ENCODE measurements at regions not wholly inside any gene's neighbourhood (a gene's known extent, or its start where the extent isn't known, plus 50 kb on each side); places are given as distances from the start of the nearest gene placed in this dataset.

GRCh38 chr20:52444455-52444854, 252.9 kb upstream of the ZFP64 start:
- Histone ChIP-seq H3K27me3 (ENCODE audit: control insufficient read depth in 1 of 2, insufficient read depth in 2 of 2, low read length in 2 of 2) (no peaks in the 10 kb centered on the region), H3K4me3 (ENCODE audit: low read length in 2 of 2) (no peak overlapping the region), H3K9ac (ENCODE audit: low read length in 2 of 2) (no peak overlapping the region), H3K9me3 (ENCODE audit: control insufficient read depth in 2 of 2, low read length in 2 of 2) (no peaks in the 10 kb centered on the region), H3K36me3 (ENCODE audit: control insufficient read depth in 2 of 2, insufficient read depth in 2 of 2, low read length in 2 of 2) (no peaks in the 10 kb centered on the region), H3K27ac (ENCODE audit: low read length) (no peak overlapping the region), H3K4me1 (ENCODE audit: control insufficient read depth, insufficient read depth, low read length) (no peaks in the 10 kb centered on the region)

GRCh38 chr20:52443874-52444273, 252.3 kb upstream of the ZFP64 start:
- Histone ChIP-seq H3K36me3 (ENCODE audit: control insufficient read depth in 2 of 2, insufficient read depth in 2 of 2, low read length in 2 of 2) (no peaks in the 10 kb centered on the region), H3K9ac (ENCODE audit: low read length in 2 of 2) (no peak overlapping the region), H3K9me3 (ENCODE audit: control insufficient read depth in 2 of 2, low read length in 2 of 2) (no peaks in the 10 kb centered on the region), H3K4me3 (ENCODE audit: low read length in 2 of 2) (no peak overlapping the region), H3K4me1 (ENCODE audit: control insufficient read depth, insufficient read depth, low read length) (no peaks in the 10 kb centered on the region), H3K27ac (ENCODE audit: low read length) (no peak overlapping the region), H3K27me3 (ENCODE audit: control insufficient read depth in 1 of 2, insufficient read depth in 2 of 2, low read length in 2 of 2) (no peaks in the 10 kb centered on the region)

- Histone ChIP-seq H3K27me3 (ENCODE audit: control insufficient read depth in 1 of 2, insufficient read depth in 2 of 2, low read length in 2 of 2) (no peaks in the 10 kb centered on the region), H3K36me3 (ENCODE audit: control insufficient read depth in 2 of 2, insufficient read depth in 2 of 2, low read length in 2 of 2) (no peaks in the 10 kb centered on the region), H3K9me3 (ENCODE audit: control insufficient read depth in 2 of 2, low read length in 2 of 2) (peaks cover 3 to 5% of the 10 kb centered on the region in 2 donors), H3K4me1 (ENCODE audit: control insufficient read depth, insufficient read depth, low read length) (no peaks in the 10 kb centered on the region), H3K27ac (ENCODE audit: low read length) (no peak overlapping the region), H3K4me3 (ENCODE audit: low read length in 2 of 2) (no peak overlapping the region), H3K9ac (ENCODE audit: low read length in 2 of 2) (no peak overlapping the region)
Measured at GRCh38 chr20:52441710-52442109, 250.1 kb upstream of the ZFP64 start.

GRCh38 chr20:52439375-52439774, 247.8 kb upstream of the ZFP64 start:
- no peaks in the 10 kb centered on the region for H3K27me3 ChIP-seq (ENCODE audit: control insufficient read depth in 1 of 2, insufficient read depth in 2 of 2, low read length in 2 of 2)
- no peaks in the 10 kb centered on the region for H3K36me3 ChIP-seq (ENCODE audit: control insufficient read depth in 2 of 2, insufficient read depth in 2 of 2, low read length in 2 of 2)
- H3K27ac ChIP-seq (ENCODE audit: low read length), result no peak overlapping the region
- no peak overlapping the region for H3K9ac ChIP-seq (ENCODE audit: low read length in 2 of 2)
- no peaks in the 10 kb centered on the region for H3K4me1 ChIP-seq (ENCODE audit: control insufficient read depth, insufficient read depth, low read length)
- no peak overlapping the region for H3K4me3 ChIP-seq (ENCODE audit: low read length in 2 of 2)
- H3K9me3 ChIP-seq (ENCODE audit: control insufficient read depth in 2 of 2, low read length in 2 of 2), result peaks cover 3 to 5% of the 10 kb centered on the region in 2 donors

- Histone ChIP-seq H3K9me3 (ENCODE audit: control insufficient read depth in 2 of 2, low read length in 2 of 2) (peaks cover 3 to 5% of the 10 kb centered on the region in 2 donors), H3K36me3 (ENCODE audit: control insufficient read depth in 2 of 2, insufficient read depth in 2 of 2, low read length in 2 of 2) (no peaks in the 10 kb centered on the region), H3K9ac (ENCODE audit: low read length in 2 of 2) (no peak overlapping the region), H3K27me3 (ENCODE audit: control insufficient read depth in 1 of 2, insufficient read depth in 2 of 2, low read length in 2 of 2) (no peaks in the 10 kb centered on the region), H3K27ac (ENCODE audit: low read length) (no peak overlapping the region), H3K4me3 (ENCODE audit: low read length in 2 of 2) (no peak overlapping the region), H3K4me1 (ENCODE audit: control insufficient read depth, insufficient read depth, low read length) (no peaks in the 10 kb centered on the region)
Measured at GRCh38 chr20:52438326-52438963, 246.9 kb upstream of the ZFP64 start.

GRCh38 chr20:52434453-52434852, 242.9 kb upstream of the ZFP64 start:
- Histone ChIP-seq H3K27ac (ENCODE audit: low read length) (no peak overlapping the region), H3K4me3 (ENCODE audit: low read length in 2 of 2) (no peak overlapping the region), H3K9me3 (ENCODE audit: control insufficient read depth in 2 of 2, low read length in 2 of 2) (peaks cover 5 to 6% of the 10 kb centered on the region in 2 donors), H3K27me3 (ENCODE audit: control insufficient read depth in 1 of 2, insufficient read depth in 2 of 2, low read length in 2 of 2) (no peaks in the 10 kb centered on the region), H3K36me3 (ENCODE audit: control insufficient read depth in 2 of 2, insufficient read depth in 2 of 2, low read length in 2 of 2) (no peaks in the 10 kb centered on the region), H3K4me1 (ENCODE audit: control insufficient read depth, insufficient read depth, low read length) (no peaks in the 10 kb centered on the region), H3K9ac (ENCODE audit: low read length in 2 of 2) (no peak overlapping the region)

GRCh38 chr20:52434041-52434425, 242.5 kb upstream of the ZFP64 start:
- H3K36me3 ChIP-seq (ENCODE audit: control insufficient read depth in 2 of 2, insufficient read depth in 2 of 2, low read length in 2 of 2), result no peaks in the 10 kb centered on the region
- H3K27me3 ChIP-seq (ENCODE audit: control insufficient read depth in 1 of 2, insufficient read depth in 2 of 2, low read length in 2 of 2), result no peaks in the 10 kb centered on the region
- H3K9ac ChIP-seq (ENCODE audit: low read length in 2 of 2), result no peak overlapping the region
- H3K4me3 ChIP-seq (ENCODE audit: low read length in 2 of 2), result no peak overlapping the region
- H3K4me1 ChIP-seq (ENCODE audit: control insufficient read depth, insufficient read depth, low read length), result no peaks in the 10 kb centered on the region
- H3K9me3 ChIP-seq (ENCODE audit: control insufficient read depth in 2 of 2, low read length in 2 of 2), result peaks cover 5 to 6% of the 10 kb centered on the region in 2 donors
- H3K27ac ChIP-seq (ENCODE audit: low read length), result no peak overlapping the region

- Histone ChIP-seq H3K4me3 (ENCODE audit: low read length in 2 of 2) (no peak overlapping the region), H3K36me3 (ENCODE audit: control insufficient read depth in 2 of 2, insufficient read depth in 2 of 2, low read length in 2 of 2) (no peaks in the 10 kb centered on the region), H3K27ac (ENCODE audit: low read length) (no peak overlapping the region), H3K9me3 (ENCODE audit: control insufficient read depth in 2 of 2, low read length in 2 of 2) (peaks cover 5 to 6% of the 10 kb centered on the region in 2 donors), H3K4me1 (ENCODE audit: control insufficient read depth, insufficient read depth, low read length) (no peaks in the 10 kb centered on the region), H3K9ac (ENCODE audit: low read length in 2 of 2) (no peak overlapping the region), H3K27me3 (ENCODE audit: control insufficient read depth in 1 of 2, insufficient read depth in 2 of 2, low read length in 2 of 2) (no peaks in the 10 kb centered on the region)
Measured at GRCh38 chr20:52433326-52434040, 241.9 kb upstream of the ZFP64 start.

GRCh38 chr20:52432740-52433139, 241.2 kb upstream of the ZFP64 start:
- Histone ChIP-seq H3K4me3 (ENCODE audit: low read length in 2 of 2) (no peak overlapping the region), H3K9me3 (ENCODE audit: control insufficient read depth in 2 of 2, low read length in 2 of 2) (peaks cover 5 to 6% of the 10 kb centered on the region in 2 donors), H3K27ac (ENCODE audit: low read length) (no peak overlapping the region), H3K36me3 (ENCODE audit: control insufficient read depth in 2 of 2, insufficient read depth in 2 of 2, low read length in 2 of 2) (no peaks in the 10 kb centered on the region), H3K9ac (ENCODE audit: low read length in 2 of 2) (no peak overlapping the region), H3K4me1 (ENCODE audit: control insufficient read depth, insufficient read depth, low read length) (no peaks in the 10 kb centered on the region), H3K27me3 (ENCODE audit: control insufficient read depth in 1 of 2, insufficient read depth in 2 of 2, low read length in 2 of 2) (no peaks in the 10 kb centered on the region)

- no peak overlapping the region for H3K4me3 ChIP-seq (ENCODE audit: low read length in 2 of 2)
- peaks cover 0 to 5% of the 10 kb centered on the region in 2 donors for H3K9me3 ChIP-seq (ENCODE audit: control insufficient read depth in 2 of 2, low read length in 2 of 2)
- no peaks in the 10 kb centered on the region for H3K4me1 ChIP-seq (ENCODE audit: control insufficient read depth, insufficient read depth, low read length)
- no peak overlapping the region for H3K27ac ChIP-seq (ENCODE audit: low read length)
- no peaks in the 10 kb centered on the region for H3K27me3 ChIP-seq (ENCODE audit: control insufficient read depth in 1 of 2, insufficient read depth in 2 of 2, low read length in 2 of 2)
- H3K36me3 ChIP-seq (ENCODE audit: control insufficient read depth in 2 of 2, insufficient read depth in 2 of 2, low read length in 2 of 2), result no peaks in the 10 kb centered on the region
- no peak overlapping the region for H3K9ac ChIP-seq (ENCODE audit: low read length in 2 of 2)
Measured at GRCh38 chr20:52429029-52429428, 237.4 kb upstream of the ZFP64 start.

GRCh38 chr20:52427960-52428359, 236.4 kb upstream of the ZFP64 start:
- H3K36me3 ChIP-seq (ENCODE audit: control insufficient read depth in 2 of 2, insufficient read depth in 2 of 2, low read length in 2 of 2), result no peaks in the 10 kb centered on the region
- H3K4me3 ChIP-seq (ENCODE audit: low read length in 2 of 2), result no peak overlapping the region
- H3K9me3 ChIP-seq (ENCODE audit: control insufficient read depth in 2 of 2, low read length in 2 of 2), result peaks cover 0 to 12% of the 10 kb centered on the region in 2 donors
- H3K27ac ChIP-seq (ENCODE audit: low read length), result no peak overlapping the region
- H3K9ac ChIP-seq (ENCODE audit: low read length in 2 of 2), result no peak overlapping the region
- H3K4me1 ChIP-seq (ENCODE audit: control insufficient read depth, insufficient read depth, low read length), result no peaks in the 10 kb centered on the region
- no peaks in the 10 kb centered on the region for H3K27me3 ChIP-seq (ENCODE audit: control insufficient read depth in 1 of 2, insufficient read depth in 2 of 2, low read length in 2 of 2)

Data from stomach smooth muscle (tissue), 2 donors.